Neural crest cell (in vitro differentiated cells): ENCODE measurements at regions not wholly inside any gene's neighbourhood (a gene's known extent, or its start where the extent isn't known, plus 50 kb on each side); places are given as distances from the start of the nearest gene placed in this dataset.

Experiments
- DNase-seq: peaks from one replicate; pipeline ENCODE4 v3.0.0; 2021; ENCODE audit warnings: low read depth, mixed read lengths, low spot score
- H3K27ac Mint-ChIP-seq: one replicate; pipeline ENCODE4 v1.8.0; 2021; ENCODE audit warnings: mild to moderate bottlenecking, mixed read lengths; ENCODE audit not compliant: unreplicated experiment
- H3K27me3 Mint-ChIP-seq: 2 replicates; pipeline ENCODE4 v1.8.0; 2021; ENCODE audit warnings: low read depth, mild to moderate bottlenecking, mixed read lengths
- H3K36me3 Mint-ChIP-seq: 2 replicates; pipeline ENCODE4 v1.8.0; 2021; ENCODE audit warnings: low read depth, mild to moderate bottlenecking, mixed read lengths
- H3K4me1 Mint-ChIP-seq: 2 replicates; pipeline ENCODE4 v1.8.0; 2021; ENCODE audit warnings: mixed read lengths
- H3K4me3 Mint-ChIP-seq: one replicate; pipeline ENCODE4 v1.8.0; 2021; ENCODE audit warnings: mild to moderate bottlenecking, mixed read lengths
- H3K9me3 Mint-ChIP-seq: 2 replicates; pipeline ENCODE4 v1.8.0; 2021; ENCODE audit warnings: mixed read lengths
- TF ChIP-seq, protein P1 (sequence below): fragments of 200-600 bp; sonication (generic); conservative IDR thresholded peaks from 2 replicates; pipeline ENCODE4 v1.5.0; 2021; ENCODE audit warnings: antibody characterized with exemption, mild to moderate bottlenecking

DNA sequence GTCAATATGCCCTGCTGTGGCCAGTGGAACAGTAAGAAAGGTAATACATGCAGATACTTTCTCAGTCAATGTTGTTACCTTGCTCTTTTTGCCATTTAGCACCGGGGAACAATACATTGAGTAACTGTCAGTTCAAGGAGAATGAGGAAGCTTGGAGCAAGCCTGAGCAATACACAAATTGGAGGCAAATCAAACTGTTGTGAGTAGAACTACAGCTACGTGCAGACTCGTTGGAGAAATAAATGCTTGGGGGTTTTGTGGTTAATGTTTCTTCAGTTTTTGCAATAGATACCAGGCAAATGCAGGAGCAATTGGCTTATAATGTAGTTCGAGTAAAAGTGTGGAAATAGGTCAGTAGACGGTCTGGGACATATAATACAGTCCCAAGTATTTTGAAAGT is 587.3 kb upstream of the ROBO1 start:
- TF ChIP-seq, protein P1, sequence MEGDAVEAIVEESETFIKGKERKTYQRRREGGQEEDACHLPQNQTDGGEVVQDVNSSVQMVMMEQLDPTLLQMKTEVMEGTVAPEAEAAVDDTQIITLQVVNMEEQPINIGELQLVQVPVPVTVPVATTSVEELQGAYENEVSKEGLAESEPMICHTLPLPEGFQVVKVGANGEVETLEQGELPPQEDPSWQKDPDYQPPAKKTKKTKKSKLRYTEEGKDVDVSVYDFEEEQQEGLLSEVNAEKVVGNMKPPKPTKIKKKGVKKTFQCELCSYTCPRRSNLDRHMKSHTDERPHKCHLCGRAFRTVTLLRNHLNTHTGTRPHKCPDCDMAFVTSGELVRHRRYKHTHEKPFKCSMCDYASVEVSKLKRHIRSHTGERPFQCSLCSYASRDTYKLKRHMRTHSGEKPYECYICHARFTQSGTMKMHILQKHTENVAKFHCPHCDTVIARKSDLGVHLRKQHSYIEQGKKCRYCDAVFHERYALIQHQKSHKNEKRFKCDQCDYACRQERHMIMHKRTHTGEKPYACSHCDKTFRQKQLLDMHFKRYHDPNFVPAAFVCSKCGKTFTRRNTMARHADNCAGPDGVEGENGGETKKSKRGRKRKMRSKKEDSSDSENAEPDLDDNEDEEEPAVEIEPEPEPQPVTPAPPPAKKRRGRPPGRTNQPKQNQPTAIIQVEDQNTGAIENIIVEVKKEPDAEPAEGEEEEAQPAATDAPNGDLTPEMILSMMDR: no peak

GRCh38 chr3:80351201-80351600 is 583.4 kb upstream of the ROBO1 start:
- Mint-ChIP-seq H3K27me3 (no peaks in the 10 kb centered on the region), H3K4me1 (no peaks in the 10 kb centered on the region), H3K36me3 (no peaks in the 10 kb centered on the region), H3K9me3 (no peaks in the 10 kb centered on the region), H3K27ac (no peak overlapping the region), H3K4me3 (no peak overlapping the region)
- TF ChIP-seq, protein P1: no peak
- no peak for DNase-seq

More for the DNA sequence above, 587.3 kb upstream of the ROBO1 start:
- no peaks in the 10 kb centered on the region for H3K27me3 Mint-ChIP-seq
- H3K4me1 Mint-ChIP-seq: no peaks in the 10 kb centered on the region
- H3K27ac Mint-ChIP-seq: no peak overlapping the region
- no peak overlapping the region for H3K4me3 Mint-ChIP-seq
- H3K36me3 Mint-ChIP-seq: no peaks in the 10 kb centered on the region
- DNase-seq: no peak
- H3K9me3 Mint-ChIP-seq: no peaks in the 10 kb centered on the region

GRCh38 chr3:80350771-80351170 is 583.0 kb upstream of the ROBO1 start:
- H3K36me3 Mint-ChIP-seq: no peaks in the 10 kb centered on the region
- H3K4me1 Mint-ChIP-seq: no peaks in the 10 kb centered on the region
- no peak for DNase-seq
- H3K27ac Mint-ChIP-seq: no peak overlapping the region
- H3K9me3 Mint-ChIP-seq: no peaks in the 10 kb centered on the region
- TF ChIP-seq, protein P1: no peak
- H3K4me3 Mint-ChIP-seq: no peak overlapping the region
- no peaks in the 10 kb centered on the region for H3K27me3 Mint-ChIP-seq

- Mint-ChIP-seq H3K4me3 (no peak overlapping the region), H3K27me3 (no peaks in the 10 kb centered on the region), H3K9me3 (peaks cover 4% of the 10 kb centered on the region), H3K36me3 (no peaks in the 10 kb centered on the region), H3K27ac (no peak overlapping the region), H3K4me1 (no peaks in the 10 kb centered on the region)
- TF ChIP-seq, protein P1: no peak
- no peak for DNase-seq
These were observed 570.6 kb upstream of the ROBO1 start for GRCh38 chr3:80338366-80338765.

- no peak for DNase-seq
- TF ChIP-seq, protein P1: no peak
- H3K27ac Mint-ChIP-seq: no peak overlapping the region
- H3K4me3 Mint-ChIP-seq: no peak overlapping the region
- no peaks in the 10 kb centered on the region for H3K4me1 Mint-ChIP-seq
- peaks cover 4% of the 10 kb centered on the region for H3K9me3 Mint-ChIP-seq
- H3K36me3 Mint-ChIP-seq: no peaks in the 10 kb centered on the region
- H3K27me3 Mint-ChIP-seq: no peaks in the 10 kb centered on the region
These were observed 566.7 kb upstream of the ROBO1 start for GRCh38 chr3:80334534-80334933.
